ENCODE measurements at regions not wholly inside any gene's neighbourhood (a gene's known extent, or its start where the extent isn't known, plus 50 kb on each side); places are given as distances from the start of the nearest gene placed in this dataset.

DNA sequence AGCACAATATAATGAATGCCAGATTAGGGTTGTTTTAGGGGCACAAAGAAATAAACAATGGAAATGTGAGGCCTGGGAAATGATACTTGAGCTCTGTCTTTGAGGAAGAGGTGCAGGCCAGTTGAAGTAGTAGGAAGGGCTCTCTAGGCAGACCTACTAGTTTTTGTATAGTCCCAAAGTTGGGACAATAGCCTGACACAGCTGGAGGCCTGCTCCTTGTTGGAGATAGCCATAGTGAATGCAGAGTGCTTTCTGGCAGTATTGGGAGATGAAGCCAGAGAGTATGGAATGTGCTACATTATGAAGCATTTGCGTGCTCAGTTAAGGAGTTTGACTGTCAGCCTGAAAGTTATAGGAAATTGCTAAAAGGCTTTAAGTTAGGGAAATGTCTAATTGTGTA lies 251.2 kb upstream of the ZPLD1 start:
- DNase-seq (ENCODE audit: low read depth): no peak

DNA sequence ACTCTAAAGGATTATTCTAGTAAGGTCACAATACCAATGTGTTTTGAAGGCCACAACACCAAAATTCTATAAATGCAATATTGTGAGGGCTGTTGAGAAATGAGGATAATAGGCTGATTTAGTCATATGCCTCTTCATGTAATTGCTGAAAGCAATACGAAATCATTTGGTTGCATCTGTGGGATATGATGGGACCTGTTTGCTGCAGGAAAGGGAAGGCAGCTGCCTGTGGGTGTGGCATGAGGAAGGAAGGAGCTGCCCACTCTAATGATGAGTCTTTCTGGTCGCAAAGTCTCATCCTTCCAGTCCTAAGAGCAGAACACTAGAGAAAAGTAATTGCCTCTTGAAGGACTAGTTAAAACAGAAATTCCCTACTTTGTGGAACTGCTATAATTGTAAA lies 245.3 kb upstream of the ZPLD1 start:
- DNase-seq (ENCODE audit: low read depth): no peak

DNA sequence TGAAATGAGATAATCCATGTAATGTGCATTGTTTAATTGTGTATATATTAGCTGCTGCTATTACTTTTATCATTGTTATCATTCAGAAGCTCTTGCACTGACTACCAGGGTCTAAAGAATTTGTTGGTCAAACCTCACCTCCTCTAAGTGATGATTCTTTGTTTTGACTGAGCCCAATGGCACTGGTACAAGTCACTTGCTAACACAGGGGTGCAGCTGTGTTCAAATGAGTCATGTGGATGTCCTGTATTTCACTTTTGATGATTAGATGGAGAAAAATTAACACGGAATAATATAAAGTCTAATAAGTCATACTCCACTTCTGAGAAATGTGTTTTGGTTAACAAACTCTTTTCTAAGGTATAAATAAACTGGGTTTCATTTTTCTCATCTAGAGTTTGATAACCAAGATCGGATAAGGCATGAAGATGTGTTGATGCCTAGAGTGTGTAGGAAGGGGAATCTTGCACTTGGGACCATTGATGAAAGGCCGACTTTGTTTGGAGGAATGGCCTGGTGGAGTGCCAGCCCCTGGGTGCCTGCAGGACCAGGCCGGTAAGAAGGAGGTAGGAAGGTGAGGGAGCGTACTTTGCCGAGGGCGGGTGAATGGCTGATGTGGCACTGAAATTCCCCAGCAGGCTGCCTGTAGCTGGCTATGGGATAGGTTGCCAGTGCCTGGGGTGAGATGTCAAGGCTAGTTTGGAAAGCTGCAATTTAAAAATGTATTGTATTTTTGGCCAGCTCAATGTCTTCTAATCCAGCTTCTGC lies 244.7 kb upstream of the ZPLD1 start:
- no peak for DNase-seq (ENCODE audit: low read depth)

GRCh38 chr3:102192575-102192974 lies 242.2 kb upstream of the ZPLD1 start:
- DNase-seq (ENCODE audit: low read depth): no peak

GRCh38 chr3:102193255-102193654 lies 241.6 kb upstream of the ZPLD1 start:
- no peak for DNase-seq (ENCODE audit: low read depth)

GRCh38 chr3:102194001-102194400 lies 240.8 kb upstream of the ZPLD1 start:
- DNase-seq (ENCODE audit: low read depth): no peak

DNA sequence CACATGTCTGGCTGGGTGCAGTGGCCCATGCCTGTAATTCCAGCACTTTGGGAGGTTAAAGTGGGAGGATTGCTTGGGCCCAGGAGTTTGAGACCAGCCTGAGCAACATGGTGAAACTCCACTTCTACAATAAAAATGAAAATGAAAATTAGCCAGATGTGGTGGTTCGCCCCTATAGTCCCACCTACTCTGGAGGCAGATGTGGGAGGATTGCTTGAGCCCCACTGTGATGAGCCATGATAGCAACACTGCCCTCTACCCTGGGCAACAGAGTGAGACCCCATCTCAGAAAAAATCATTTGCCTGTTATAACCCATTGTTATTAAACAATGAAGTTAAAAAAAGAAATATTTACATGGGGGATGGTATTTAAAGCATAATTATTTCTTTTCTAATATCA lies 240.1 kb upstream of the ZPLD1 start:
- DNase-seq (ENCODE audit: low read depth): no peak

- no peak for DNase-seq (ENCODE audit: low read depth)
Measured at GRCh38 chr3:102195198-102195948, 239.4 kb upstream of the ZPLD1 start.

DNA sequence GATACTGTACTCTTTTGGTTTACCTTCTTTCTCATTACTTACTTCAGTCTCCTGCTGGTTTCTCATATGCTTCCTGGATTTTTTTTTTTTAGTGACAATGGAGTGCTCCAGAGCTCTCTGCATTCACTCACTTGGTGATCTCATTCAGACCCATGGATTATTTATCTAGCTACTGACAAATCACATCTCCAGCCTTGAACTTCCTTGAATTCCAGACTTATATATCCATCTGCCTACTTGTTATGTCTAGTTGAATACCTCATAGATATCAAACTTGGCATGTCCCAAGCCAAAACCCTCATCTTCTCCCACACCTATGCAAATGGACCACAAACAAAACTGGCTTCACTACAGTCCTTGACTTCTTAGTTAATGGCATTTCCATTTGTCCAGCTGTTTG lies 234.7 kb upstream of the ZPLD1 start:
- no peak for DNase-seq (ENCODE audit: low read depth)

DNA sequence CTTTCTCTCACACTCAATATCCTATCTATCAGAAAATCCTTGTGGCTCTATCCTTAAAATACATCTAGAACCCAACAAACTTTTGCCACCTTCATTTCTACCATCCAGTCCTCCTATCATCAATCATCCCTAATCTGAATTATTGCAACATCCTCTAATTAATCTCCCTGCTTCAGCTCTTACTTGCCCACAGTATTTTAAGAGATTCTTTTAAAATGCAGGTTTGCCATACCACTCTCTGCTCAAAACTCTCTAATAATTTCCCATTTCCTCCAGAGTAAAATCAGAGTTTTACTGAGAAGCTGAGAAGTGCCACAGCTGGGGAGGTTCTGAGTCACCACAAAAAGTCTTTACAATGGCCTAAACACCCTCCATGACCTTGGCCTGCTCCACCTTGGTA lies 234.3 kb upstream of the ZPLD1 start:
- DNase-seq (ENCODE audit: low read depth): no peak

DNA sequence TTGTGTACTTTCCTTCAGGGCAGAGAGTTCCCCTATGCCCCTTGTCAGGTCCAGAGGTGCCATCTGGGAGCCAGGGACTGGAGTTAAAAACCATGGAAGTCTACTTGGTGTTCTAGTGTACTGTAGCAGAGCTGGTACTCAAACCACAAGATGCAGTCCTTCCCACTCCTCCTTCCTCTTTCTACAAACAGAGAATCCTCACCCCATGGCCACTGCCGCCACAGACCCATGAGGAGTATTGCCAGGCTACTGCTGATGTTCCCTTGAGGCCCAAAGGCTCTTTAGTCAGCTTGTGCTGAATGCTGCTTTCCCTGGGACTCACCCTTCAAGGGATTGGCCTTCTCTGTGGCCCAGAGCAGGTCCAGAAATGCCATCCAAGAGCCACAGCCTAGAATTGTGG lies 229.2 kb upstream of the ZPLD1 start:
- DNase-seq (ENCODE audit: low read depth): no peak

- no peak for DNase-seq (ENCODE audit: low read depth)
Measured at GRCh38 chr3:102206511-102207031, 228.2 kb upstream of the ZPLD1 start.

- DNase-seq (ENCODE audit: low read depth): no peak
Measured at GRCh38 chr3:102207151-102207571, 227.7 kb upstream of the ZPLD1 start.

DNA sequence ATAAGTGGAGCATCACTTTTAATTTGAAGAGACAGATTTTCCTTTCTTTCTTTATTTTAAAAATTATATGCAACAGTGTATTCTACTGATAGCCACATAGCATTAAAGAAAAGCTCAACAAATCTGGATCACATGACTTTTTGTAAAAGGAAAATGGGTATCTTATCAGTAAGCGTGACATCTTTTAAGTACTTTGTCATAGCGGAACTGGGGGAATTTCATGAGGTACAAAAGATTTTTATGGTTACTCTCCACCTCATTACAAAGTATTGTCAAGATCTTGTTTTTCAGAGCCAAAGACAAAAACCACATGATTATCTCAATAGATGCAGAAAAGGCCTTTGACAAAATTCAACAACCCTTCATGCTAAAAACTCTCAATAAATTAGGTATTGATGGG lies 219.6 kb upstream of the ZPLD1 start:
- DNase-seq (ENCODE audit: low read depth): no peak

- DNase-seq (ENCODE audit: low read depth): no peak
Measured at GRCh38 chr3:102223132-102223531, 211.7 kb upstream of the ZPLD1 start.

DNA sequence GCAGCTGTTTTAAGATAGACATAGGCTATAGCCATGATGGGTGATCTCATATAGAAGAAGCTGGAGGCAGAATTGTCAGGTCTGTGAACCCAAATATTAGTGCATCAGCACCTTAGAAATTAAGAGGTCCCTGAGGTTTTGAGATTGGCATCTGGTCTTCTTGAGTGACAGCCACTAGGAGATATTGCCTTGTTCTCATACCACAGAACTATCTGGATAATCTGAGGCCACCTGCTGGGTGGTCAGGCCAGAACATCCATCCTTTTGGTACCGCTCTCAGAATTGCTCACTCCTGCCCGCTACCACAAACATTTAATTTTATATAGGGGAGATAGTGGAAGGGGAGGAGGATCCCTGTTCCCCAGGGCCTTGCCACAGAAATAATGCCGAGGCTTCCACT lies 210.6 kb upstream of the ZPLD1 start:
- DNase-seq (ENCODE audit: low read depth): no peak

DNA sequence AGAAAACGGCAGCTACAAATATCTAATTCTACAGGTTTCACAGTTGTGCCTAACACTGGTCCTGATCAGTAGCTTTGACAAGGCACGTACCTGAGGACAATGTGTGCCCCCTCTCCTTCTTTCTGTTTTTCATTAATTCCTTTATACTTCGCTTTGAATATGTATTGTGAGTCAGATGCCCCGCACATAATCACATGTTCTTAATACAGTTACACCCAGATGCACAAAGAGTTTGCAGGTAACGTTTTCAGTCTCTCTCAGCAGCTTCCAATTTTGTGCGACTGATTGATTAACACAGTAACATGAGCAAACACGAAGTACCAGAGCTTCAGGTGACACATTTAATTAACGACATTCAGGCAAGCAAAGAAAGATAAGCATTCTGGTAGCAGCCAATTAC lies 209.8 kb upstream of the ZPLD1 start:
- DNase-seq (ENCODE audit: low read depth): no peak

GRCh38 chr3:102225407-102226132 lies 209.2 kb upstream of the ZPLD1 start:
- no peak for DNase-seq (ENCODE audit: low read depth)

DNA sequence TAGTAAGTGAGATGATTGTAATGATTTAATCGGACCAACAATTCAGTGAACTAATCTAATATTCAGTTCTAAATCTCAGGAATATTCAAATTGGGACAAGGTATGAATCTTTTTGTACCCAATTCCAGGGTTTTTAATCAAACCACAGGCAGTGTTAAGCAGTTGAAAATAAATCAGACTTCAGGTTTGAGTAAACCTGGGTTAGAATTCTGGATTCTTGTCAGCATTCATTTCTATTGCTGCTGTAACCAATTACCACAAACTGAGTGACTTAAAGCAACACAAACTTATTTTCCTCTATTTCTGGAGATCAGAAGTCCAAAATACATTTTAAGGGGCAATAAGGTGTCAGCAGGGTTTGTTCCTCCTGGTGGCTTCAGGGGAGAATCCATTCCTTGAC lies 208.4 kb upstream of the ZPLD1 start:
- no peak for DNase-seq (ENCODE audit: low read depth)

DNA sequence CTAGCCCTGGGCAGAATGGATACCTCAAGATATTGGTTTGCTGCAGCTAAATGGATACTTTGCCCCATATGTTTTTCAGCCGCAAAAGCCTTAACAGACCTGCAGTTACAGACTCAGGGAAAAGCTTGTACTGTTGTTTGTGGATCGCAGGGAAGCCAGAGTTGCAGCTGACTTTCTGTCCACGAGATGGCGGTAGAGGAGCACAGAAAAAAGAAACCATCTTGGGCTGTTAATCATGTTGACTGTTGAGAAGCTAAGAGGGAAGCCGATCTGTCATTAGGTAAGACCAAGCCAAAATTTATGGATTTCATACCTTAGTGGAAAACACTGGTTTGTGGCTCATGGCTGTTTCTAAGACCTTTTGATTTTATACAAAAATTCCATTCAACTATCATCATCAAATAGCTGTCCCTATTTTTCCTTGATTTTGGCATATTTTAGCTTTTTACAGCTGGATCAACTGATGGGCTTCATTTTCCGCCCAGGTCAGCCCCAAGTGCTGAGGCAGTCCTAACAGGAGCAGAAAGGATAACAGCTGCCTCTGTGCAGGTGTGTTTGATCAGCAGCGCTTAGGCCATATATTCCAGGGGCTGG lies 205.7 kb upstream of the ZPLD1 start:
- peak; percentile 32 for DNase-seq (ENCODE audit: low read depth)

DNA sequence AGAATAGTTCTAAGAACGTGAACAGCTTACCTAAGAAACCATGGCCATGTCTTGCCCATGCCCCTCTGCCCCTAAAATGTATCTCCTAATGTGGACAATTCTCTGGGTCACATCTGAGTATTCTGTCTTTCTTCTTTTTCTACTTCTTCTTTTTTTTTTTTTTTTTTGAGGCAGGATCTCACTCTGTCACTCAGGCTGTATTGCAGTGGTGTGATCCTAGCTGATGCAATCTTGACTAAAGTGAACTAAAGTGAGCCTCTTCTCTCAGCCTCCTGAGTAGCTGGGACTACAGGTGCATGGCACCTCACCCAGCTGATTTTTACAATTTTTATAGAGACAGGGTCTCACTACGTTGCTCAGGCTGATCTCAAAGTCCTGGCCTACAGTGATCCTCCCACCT lies 204.8 kb upstream of the ZPLD1 start:
- DNase-seq (ENCODE audit: low read depth): no peak

GRCh38 chr3:102233881-102234280 lies 200.9 kb upstream of the ZPLD1 start:
- DNase-seq (ENCODE audit: low read depth): no peak

Data from T-helper 22 cell (primary cell).